ENCODE measurements at regions not wholly inside any gene's neighbourhood (a gene's known extent, or its start where the extent isn't known, plus 50 kb on each side); places are given as distances from the start of the nearest gene placed in this dataset.

DNA sequence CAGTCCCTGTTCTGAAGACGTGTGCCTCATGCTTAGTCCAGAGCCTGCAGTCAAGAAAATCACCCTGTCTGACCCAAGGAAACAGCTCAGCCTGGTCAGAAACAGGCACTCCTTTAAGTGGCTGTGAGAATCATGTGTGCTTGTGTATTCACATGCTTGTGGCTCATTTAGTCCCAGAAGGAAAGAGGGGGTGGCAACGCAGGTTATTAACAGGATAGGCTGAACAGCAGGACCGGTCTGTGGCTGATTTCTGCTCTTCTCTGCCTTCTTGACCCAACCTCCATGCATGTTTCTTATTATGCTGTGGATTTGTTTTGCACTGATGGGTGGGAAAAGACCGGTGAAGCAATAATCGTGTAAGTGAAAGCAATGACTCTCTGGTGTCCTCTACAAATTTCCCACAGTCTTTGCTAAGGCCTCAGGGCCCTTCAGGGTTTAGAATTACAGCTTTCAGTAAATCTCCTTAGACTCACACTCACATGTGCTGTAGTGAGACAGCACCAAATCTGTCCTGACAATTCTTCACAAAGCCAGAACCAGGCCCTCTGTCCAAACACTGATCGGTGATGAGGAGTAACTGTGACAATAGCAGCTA is 288.1 kb downstream of the ETS1 start:
- H3K9ac ChIP-seq: no peak overlapping the region
- no peaks in the 10 kb centered on the region for H3K36me3 ChIP-seq
- H3K4me2 ChIP-seq: no peak overlapping the region
- H3K4me3 ChIP-seq: no peak overlapping the region
- 0 out of 22 replicates have a peak, but pooled peaks cover 0 to 4% (median 0%) of the 10 kb centered on the region in 11 experiments for H3K9me3 ChIP-seq (replicated peaks in 1 of 11)
- no peak for TF ChIP-seq Cebpa-rat (IDR thresholded peaks at IDR 0.05)
- peaks cover 0 to 14% (median 0%) of the 10 kb centered on the region in 10 experiments; a peak in 5 of 20 replicates for H3K4me1 ChIP-seq
- H3K27ac ChIP-seq: no peak overlapping the region
- H4K20me1 ChIP-seq: no peaks in the 10 kb centered on the region
- no peaks in the 10 kb centered on the region for H3K27me3 ChIP-seq

DNA sequence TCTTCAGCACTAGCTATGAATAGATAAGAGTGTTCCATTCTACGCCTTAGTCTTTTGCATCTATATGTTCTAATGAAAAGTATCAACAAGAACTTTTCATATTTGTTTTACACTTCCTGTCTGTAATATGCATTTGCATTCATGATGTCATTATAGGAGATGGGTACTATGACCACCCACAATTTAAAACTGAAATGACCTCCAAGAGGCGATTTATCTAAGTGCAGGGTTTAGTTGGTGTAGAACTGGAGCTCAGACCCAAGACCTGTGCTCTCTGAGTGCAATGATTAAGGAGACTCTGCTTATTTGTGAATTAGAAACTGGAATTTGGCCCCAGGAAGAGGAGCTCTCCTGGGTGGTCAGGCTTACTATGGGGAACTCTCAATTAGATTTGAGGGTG is 289.1 kb downstream of the ETS1 start:
- H3K4me3 ChIP-seq: no peak overlapping the region
- no peaks in the 10 kb centered on the region for H3K36me3 ChIP-seq
- H3K9ac ChIP-seq: no peak overlapping the region
- no peaks in the 10 kb centered on the region for H3K27me3 ChIP-seq
- no peak for TF ChIP-seq Cebpa-rat (IDR thresholded peaks at IDR 0.05)
- H3K9me3 ChIP-seq (replicated peaks in 1 of 11): peaks cover 0 to 12% (median 0%) of the 10 kb centered on the region in 11 experiments; a peak in 2 of 22 replicates
- H4K20me1 ChIP-seq: no peaks in the 10 kb centered on the region
- H3K4me1 ChIP-seq: peaks cover 0 to 17% (median 0%) of the 10 kb centered on the region in 10 experiments; a peak in 5 of 20 replicates
- no peak overlapping the region for H3K27ac ChIP-seq
- H3K4me2 ChIP-seq: no peak overlapping the region

DNA sequence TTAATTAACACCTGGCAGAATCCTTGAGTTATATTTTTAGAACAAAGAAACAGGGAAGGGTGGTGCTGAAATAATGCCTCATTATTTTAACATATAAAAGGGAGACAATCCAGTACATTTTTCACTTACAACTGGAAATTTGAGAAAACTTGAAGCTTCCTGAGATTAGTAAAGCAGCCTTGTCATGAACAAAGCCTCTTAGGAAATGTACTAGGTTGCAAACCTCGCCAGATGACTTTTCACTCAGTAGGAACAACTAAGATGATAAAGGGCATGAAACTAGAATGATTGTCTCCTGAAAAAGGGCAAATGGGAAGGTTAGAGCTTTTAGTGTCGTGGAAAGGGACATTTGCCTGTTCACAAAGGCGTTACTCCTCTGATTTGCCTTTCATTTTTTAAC is 289.6 kb downstream of the ETS1 start:
- H3K4me2 ChIP-seq: no peak overlapping the region
- no peak overlapping the region for H3K27ac ChIP-seq
- no peak overlapping the region for H3K9ac ChIP-seq
- H3K27me3 ChIP-seq: no peaks in the 10 kb centered on the region
- peaks cover 0 to 21% (median 2%) of the 10 kb centered on the region in 10 experiments; a peak in 12 of 20 replicates for H3K4me1 ChIP-seq
- peaks cover 0 to 13% (median 0%) of the 10 kb centered on the region in 11 experiments; a peak in 2 of 22 replicates for H3K9me3 ChIP-seq (replicated peaks in 1 of 11)
- TF ChIP-seq Cebpa-rat (IDR thresholded peaks at IDR 0.05): no peak
- no peak overlapping the region for H3K4me3 ChIP-seq
- H4K20me1 ChIP-seq: no peaks in the 10 kb centered on the region
- H3K36me3 ChIP-seq: no peaks in the 10 kb centered on the region

DNA sequence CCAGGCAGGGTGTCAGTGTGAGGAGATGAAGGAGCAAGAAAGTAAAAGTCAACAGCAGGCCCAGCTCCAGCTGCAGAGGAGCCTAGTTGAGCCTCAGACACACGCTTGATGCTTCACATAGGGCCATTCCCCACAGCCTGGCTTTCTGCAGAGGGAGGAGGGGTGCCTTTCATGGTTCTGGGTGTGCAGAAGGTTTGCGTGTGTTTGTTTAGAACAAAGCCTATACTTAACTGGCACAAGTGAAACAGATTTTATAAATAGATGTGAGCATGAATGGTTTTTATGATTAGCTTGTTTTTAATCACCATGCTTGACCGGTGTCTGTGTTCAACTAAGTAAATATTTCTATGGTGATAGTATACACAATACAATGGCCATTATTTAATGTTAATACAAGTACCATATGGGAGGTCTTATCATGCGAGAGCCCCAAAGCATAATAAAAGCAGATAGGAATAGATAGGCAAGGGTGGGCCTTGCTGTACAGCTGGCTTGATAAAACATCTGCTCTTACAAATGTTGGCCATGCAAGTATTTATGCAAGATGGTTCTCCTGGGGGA is 290.2 kb downstream of the ETS1 start:
- no peaks in the 10 kb centered on the region for H4K20me1 ChIP-seq
- H3K4me3 ChIP-seq: no peak overlapping the region
- H3K4me2 ChIP-seq: no peak overlapping the region
- H3K27me3 ChIP-seq: no peaks in the 10 kb centered on the region
- H3K36me3 ChIP-seq: no peaks in the 10 kb centered on the region
- peaks cover 0 to 13% (median 0%) of the 10 kb centered on the region in 11 experiments; a peak in 2 of 22 replicates for H3K9me3 ChIP-seq (replicated peaks in 1 of 11)
- no peak overlapping the region for H3K9ac ChIP-seq
- peaks cover 3 to 27% (median 9%) of the 10 kb centered on the region in 10 experiments for H3K4me1 ChIP-seq
- no peak for TF ChIP-seq Cebpa-rat (IDR thresholded peaks at IDR 0.05)
- no peak overlapping the region for H3K27ac ChIP-seq

DNA sequence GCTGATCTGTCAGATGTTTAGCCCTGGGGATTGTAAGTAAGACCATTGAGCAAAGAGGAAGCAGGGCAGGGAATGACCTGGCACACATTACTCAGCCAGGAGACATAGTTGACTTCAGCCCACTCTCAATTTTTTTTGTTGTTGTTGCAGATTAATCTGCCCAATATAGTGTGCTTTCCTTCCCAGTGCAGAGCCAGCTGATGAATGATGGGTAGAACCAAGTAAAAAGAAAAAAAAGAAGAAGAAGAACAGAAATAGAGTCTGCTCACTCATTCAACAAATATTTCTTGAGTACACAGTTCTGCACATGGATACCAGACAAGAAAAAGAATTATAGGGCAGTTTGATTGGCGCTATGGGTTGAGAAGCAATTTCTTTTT is 292.7 kb downstream of the ETS1 start:
- H3K4me1 ChIP-seq: peaks cover 24 to 49% (median 30%) of the 10 kb centered on the region in 10 experiments
- no peak overlapping the region for H3K27ac ChIP-seq
- no peaks in the 10 kb centered on the region for H3K27me3 ChIP-seq
- H3K4me3 ChIP-seq: no peak overlapping the region
- no peaks in the 10 kb centered on the region for H4K20me1 ChIP-seq
- peaks cover 0 to 13% (median 0%) of the 10 kb centered on the region in 11 experiments; a peak in 2 of 22 replicates for H3K9me3 ChIP-seq (replicated peaks in 1 of 11)
- no peaks in the 10 kb centered on the region for H3K36me3 ChIP-seq
- peak overlapping the region in 3 of 11 experiments; percentile 24 to 44 (median 35); a peak in 6 of 22 replicates for H3K4me2 ChIP-seq
- H3K9ac ChIP-seq: no peak overlapping the region
- no peak for TF ChIP-seq Cebpa-rat (IDR thresholded peaks at IDR 0.05)

DNA sequence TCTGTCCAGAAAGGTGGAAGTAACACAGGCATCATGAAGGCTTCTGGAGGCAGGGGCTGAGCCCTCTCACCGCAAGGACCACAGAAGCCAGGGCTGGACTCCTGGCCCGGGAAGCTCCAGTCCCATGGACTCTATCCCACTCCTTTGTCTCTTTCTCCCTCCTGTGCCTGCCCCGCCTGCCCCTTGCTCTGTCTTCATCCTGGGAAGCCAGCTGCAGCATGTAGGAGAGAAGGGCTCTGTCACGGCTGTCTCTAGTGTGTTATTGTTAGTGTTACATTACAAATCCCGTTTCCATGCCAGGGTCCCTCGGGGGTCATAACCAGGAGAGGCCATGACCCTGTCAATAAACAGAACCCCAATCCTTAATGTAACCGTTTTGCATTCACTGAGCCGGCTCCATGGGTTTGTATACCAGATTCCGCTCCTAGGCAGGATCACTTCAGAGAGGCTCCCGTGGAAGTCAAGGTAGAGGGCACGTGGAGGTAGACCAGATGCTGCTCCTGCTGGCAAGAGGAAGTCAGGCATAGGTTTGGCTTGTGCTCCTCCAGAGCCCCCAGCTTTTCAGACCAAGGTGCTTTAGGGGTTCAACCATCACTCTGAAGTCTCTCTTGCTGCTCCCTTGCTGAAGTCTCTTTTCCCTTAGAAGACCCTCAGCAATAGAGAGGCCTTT is 293.2 kb downstream of the ETS1 start:
- Histone ChIP-seq H4K20me1 (no peaks in the 10 kb centered on the region), H3K4me3 (no peak overlapping the region), H3K4me1 (peaks cover 24 to 49% (median 30%) of the 10 kb centered on the region in 10 experiments), H3K9me3 (replicated peaks in 1 of 11) (peaks cover 0 to 13% (median 0%) of the 10 kb centered on the region in 11 experiments; a peak in 2 of 22 replicates), H3K36me3 (no peaks in the 10 kb centered on the region), H3K27ac (no peak overlapping the region; a peak in 1 of 22 replicates), H3K9ac (no peak overlapping the region), H3K4me2 (peak overlapping the region in 3 of 11 experiments; percentile 24 to 44 (median 35); a peak in 5 of 22 replicates), H3K27me3 (no peaks in the 10 kb centered on the region)
- TF ChIP-seq Cebpa-rat (IDR thresholded peaks at IDR 0.05): no peak

DNA sequence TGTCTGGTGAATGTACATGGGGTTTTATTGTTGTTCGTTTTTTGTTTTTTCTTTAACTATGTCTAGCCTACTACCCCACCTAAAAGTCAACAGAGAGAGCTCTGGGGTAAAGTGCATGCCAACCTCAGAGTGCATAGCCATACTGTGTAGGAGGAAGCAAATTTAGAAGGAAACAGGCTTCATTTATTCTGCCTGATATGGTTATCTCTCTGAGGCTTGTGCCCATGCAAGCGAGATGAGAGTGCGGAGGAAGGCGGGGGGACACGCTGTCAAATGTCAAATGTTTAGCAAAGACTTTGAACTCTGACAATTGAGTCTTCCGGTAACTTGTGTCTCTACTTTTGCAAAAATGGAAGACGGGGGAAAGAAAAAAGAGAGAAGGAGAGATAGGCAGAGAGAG is 295.5 kb downstream of the ETS1 start:
- Histone ChIP-seq H3K9ac (peak overlapping the region in 4 of 11 experiments; percentile 8 to 54 (median 36); a peak in 4 of 22 replicates), H3K36me3 (no peaks in the 10 kb centered on the region), H3K4me3 (no peak overlapping the region), H4K20me1 (no peaks in the 10 kb centered on the region), H3K27me3 (no peaks in the 10 kb centered on the region), H3K4me2 (peak overlapping the region; percentile 63 to 88 (median 77)), H3K9me3 (replicated peaks in 1 of 11) (peaks cover 0 to 13% (median 0%) of the 10 kb centered on the region in 11 experiments; a peak in 2 of 22 replicates), H3K4me1 (peaks cover 24 to 49% (median 30%) of the 10 kb centered on the region in 10 experiments), H3K27ac (peak overlapping the region in 3 of 11 experiments; percentile 54 to 67 (median 65); a peak in 5 of 22 replicates)
- TF ChIP-seq Cebpa-rat (IDR thresholded peaks at IDR 0.05): no peak

DNA sequence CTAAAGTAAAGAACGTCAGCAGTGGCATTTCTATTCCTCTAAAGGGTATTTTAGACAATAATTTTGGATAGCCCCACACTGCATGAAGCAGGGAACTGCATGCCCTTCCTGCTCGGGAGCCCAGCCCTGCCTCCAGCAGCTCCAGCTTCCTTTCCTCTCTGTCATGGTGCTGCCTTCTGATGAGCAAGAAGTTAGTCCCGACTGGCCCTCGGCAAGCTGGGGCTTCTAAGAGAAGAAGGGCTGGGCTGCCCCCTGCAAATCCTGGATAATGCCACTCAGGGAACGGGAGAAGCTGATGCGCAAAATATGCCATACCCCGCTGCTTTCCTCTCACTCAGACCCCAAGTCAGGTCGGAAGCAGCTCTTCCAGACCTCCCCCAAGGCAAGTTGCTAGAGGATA is 296.4 kb downstream of the ETS1 start:
- no peaks in the 10 kb centered on the region for H3K36me3 ChIP-seq
- H3K4me3 ChIP-seq: peak overlapping the region in 1 of 10 experiments; percentile 6; a peak in 1 of 20 replicates
- no peaks in the 10 kb centered on the region for H3K27me3 ChIP-seq
- H3K9me3 ChIP-seq (replicated peaks in 1 of 11): peaks cover 0 to 13% (median 0%) of the 10 kb centered on the region in 11 experiments; a peak in 2 of 22 replicates
- H3K9ac ChIP-seq: peak overlapping the region in 5 of 11 experiments; percentile 8 to 54 (median 53); a peak in 5 of 22 replicates
- H4K20me1 ChIP-seq: no peaks in the 10 kb centered on the region
- peak overlapping the region in 9 of 11 experiments; percentile 38 to 67 (median 54); a peak in 15 of 22 replicates for H3K27ac ChIP-seq
- H3K4me2 ChIP-seq: peak overlapping the region; percentile 63 to 88 (median 77)
- H3K4me1 ChIP-seq: peaks cover 24 to 49% (median 30%) of the 10 kb centered on the region in 10 experiments
- no peak for TF ChIP-seq Cebpa-rat (IDR thresholded peaks at IDR 0.05)
